H1 (cell line): ENCODE measurements at regions not wholly inside any gene's neighbourhood (a gene's known extent, or its start where the extent isn't known, plus 50 kb on each side); places are given as distances from the start of the nearest gene placed in this dataset.

ENCODE experiments used
- CTCF ChIA-PET: fragments of 300-600 bp; sonication (Branson Sonifier 250); formaldehyde crosslinking; loops from one replicate; lab custom pipeline; 2021; ENCODE audit not compliant: partially characterized antibody; lab: Charles Lee
- POLR2A ChIA-PET: fragments of 300-600 bp; sonication (Branson Sonifier 250); formaldehyde crosslinking; loops from one replicate; lab custom pipeline; 2021; ENCODE audit warnings: inconsistent platforms; ENCODE audit not compliant: partially characterized antibody; lab: Charles Lee
- DNase-seq, 2 experiments: peaks; one replicate each; pipeline versions ENCODE4 v3.0.0 to v3.0.0-alpha.2; 2010 to 2022; ENCODE audit warnings: low spot score in 2 of 2, low read depth in 1 of 2, mixed read lengths in 1 of 2
- FAIRE-seq: peaks from 2 replicates; lab custom pipeline; 2011; peaks lifted over from hg19 to GRCh38; lab: Jason Lieb, UNC
- H2AFZ ChIP-seq: 2 replicates; pipeline ENCODE4 v1.8.1; 2012; ENCODE audit warnings: low read length, inconsistent platforms
- H2AK5ac ChIP-seq: 2 replicates; pipeline ENCODE4 v1.6.1; 2013; ENCODE audit warnings: low read depth, low read length
- H2BK120ac ChIP-seq: replicated peaks from 2 replicates; pipeline ENCODE3; 2013; ENCODE audit warnings: low read depth, low read length, inconsistent platforms
- H2BK12ac ChIP-seq: 2 replicates; pipeline ENCODE4 v1.6.1; 2013; ENCODE audit warnings: low read depth, low read length
- H2BK15ac ChIP-seq: 2 replicates; pipeline ENCODE4 v1.6.1; 2013; ENCODE audit warnings: low read length
- H2BK20ac ChIP-seq: 2 replicates; pipeline ENCODE4 v1.6.1; 2013; ENCODE audit warnings: low read length
- H2BK5ac ChIP-seq: 2 replicates; pipeline ENCODE4 v1.6.1; 2013; ENCODE audit warnings: low read depth, low read length
- H3K14ac ChIP-seq: 2 replicates; pipeline ENCODE4 v1.6.1; 2013; ENCODE audit warnings: inconsistent platforms; ENCODE audit not compliant: insufficient read length
- H3K18ac ChIP-seq: 2 replicates; pipeline ENCODE4 v1.6.1; 2013; ENCODE audit warnings: low read length; ENCODE audit errors: extremely low read depth
- H3K23ac ChIP-seq: 2 replicates; pipeline ENCODE4 v1.6.1; 2013; ENCODE audit warnings: inconsistent platforms; ENCODE audit not compliant: insufficient read length
- H3K23me2 ChIP-seq: 2 replicates; pipeline ENCODE4 v1.6.1; 2013; ENCODE audit warnings: low read depth, low read length
- H3K27ac ChIP-seq: 2 replicates; pipeline ENCODE4 v1.6.1; 2011; ENCODE audit warnings: low read depth, low read length, inconsistent platforms
- H3K27me3 ChIP-seq, 4 experiments: replicated peaks in 1 of 4; 1 replicate in 1 of 4; 2 replicates in 3 of 4; pipeline versions ENCODE4 v1.6.1 to v1.8.1; 2011 to 2013; ENCODE audit warnings: low read length in 3 of 4, mild to moderate bottlenecking in 3 of 4, inconsistent platforms in 2 of 4, mixed read lengths in 2 of 4, moderate library complexity in 1 of 4; ENCODE audit not compliant: control insufficient read depth in 3 of 4, insufficient read depth in 3 of 4; ENCODE audit errors: extremely low read depth in 1 of 4
- H3K36me3 ChIP-seq, 4 experiments: 2 replicates each; pipeline versions ENCODE4 v1.6.1 to v1.8.1; 2011 to 2013; ENCODE audit warnings: mild to moderate bottlenecking in 4 of 4, low read length in 3 of 4, moderate library complexity in 2 of 4, control low read depth in 1 of 4, inconsistent platforms in 1 of 4; ENCODE audit not compliant: insufficient read depth in 4 of 4, control insufficient read depth in 2 of 4
- H3K4ac ChIP-seq: replicated peaks from 2 replicates; pipeline ENCODE3; 2013; ENCODE audit warnings: low read length, low read depth, mixed read lengths, inconsistent platforms; ENCODE audit not compliant: insufficient read length
- H3K4me1 ChIP-seq, 4 experiments: replicated peaks in 1 of 4; 1 replicate in 1 of 4; 2 replicates in 3 of 4; pipeline versions ENCODE4 v1.6.1 to v1.8.1; 2011 to 2013; ENCODE audit warnings: low read length in 3 of 4, inconsistent platforms in 2 of 4, mixed read lengths in 1 of 4; ENCODE audit not compliant: insufficient read depth in 4 of 4, control insufficient read depth in 3 of 4
- H3K4me2 ChIP-seq, 2 experiments: 2 replicates each; pipeline versions ENCODE4 v1.6.1 to v1.8.1; 2011 to 2013; ENCODE audit warnings: low read depth in 2 of 2, low read length in 2 of 2, control low read depth in 1 of 2, inconsistent platforms in 1 of 2, mild to moderate bottlenecking in 1 of 2; ENCODE audit not compliant: insufficient read depth in 1 of 2
- H3K4me3 ChIP-seq, 4 experiments: fragments of 200-600, 300-600 bp in 1 of 4; sonication (generic), shearing (Covaris generic), sonication (Bioruptor Twin) in 1 of 4; 2 replicates each; pipeline versions ENCODE4 v1.5.1 to v1.8.1; 2011 to 2016; ENCODE audit warnings: low read length in 4 of 4, low read depth in 3 of 4, control low read depth in 2 of 4, inconsistent platforms in 2 of 4, mild to moderate bottlenecking in 2 of 4, mixed read lengths in 1 of 4, moderate library complexity in 1 of 4; ENCODE audit not compliant: insufficient read depth in 2 of 4; ENCODE audit errors: extremely low read depth in 1 of 4
- H3K56ac ChIP-seq: replicated peaks from 2 replicates; pipeline ENCODE3; 2013; ENCODE audit warnings: low read depth, mild to moderate bottlenecking, mixed read lengths, low read length, inconsistent platforms; ENCODE audit not compliant: insufficient read length
- H3K79me1 ChIP-seq: 2 replicates; pipeline ENCODE4 v1.6.1; 2013; ENCODE audit warnings: low read depth, low read length, control low read depth
- H3K79me2 ChIP-seq, 2 experiments: 2 replicates each; pipeline versions ENCODE4 v1.6.1 to v1.8.1; 2012 to 2013; ENCODE audit warnings: low read length in 2 of 2, mild to moderate bottlenecking in 2 of 2, inconsistent platforms in 1 of 2; ENCODE audit not compliant: insufficient read depth in 2 of 2, control insufficient read depth in 1 of 2
- H3K9ac ChIP-seq, 4 experiments: replicated peaks in 1 of 4; 1 replicate in 1 of 4; 2 replicates in 3 of 4; pipeline versions ENCODE4 v1.6.1 to v1.8.1; 2011 to 2013; ENCODE audit warnings: low read depth in 3 of 4, low read length in 3 of 4, control low read depth in 2 of 4, mild to moderate bottlenecking in 2 of 4, moderate library complexity in 2 of 4, inconsistent platforms in 1 of 4; ENCODE audit errors: extremely low read depth in 1 of 4
- H3K9me3 ChIP-seq, 2 experiments: 2 replicates each; pipeline versions ENCODE4 v1.6.1 to v1.8.1; 2012 to 2013; ENCODE audit warnings: mild to moderate bottlenecking in 2 of 2, moderate library complexity in 2 of 2, control low read depth in 1 of 2, inconsistent platforms in 1 of 2, low read depth in 1 of 2, low read length in 1 of 2, mixed read lengths in 1 of 2; ENCODE audit not compliant: insufficient read depth in 2 of 2
- H4K20me1 ChIP-seq, 2 experiments: replicated peaks in 1 of 2; 2 replicates each; pipeline versions ENCODE3 to v1.8.1; 2011 to 2013; ENCODE audit warnings: inconsistent platforms in 2 of 2, low read length in 2 of 2, mild to moderate bottlenecking in 1 of 2; ENCODE audit not compliant: insufficient read depth in 2 of 2, control insufficient read depth in 1 of 2
- H4K5ac ChIP-seq: 2 replicates; pipeline ENCODE4 v1.6.1; 2013; ENCODE audit warnings: low read length, low read depth, mixed read lengths, inconsistent platforms; ENCODE audit not compliant: insufficient read length
- H4K8ac ChIP-seq: 2 replicates; pipeline ENCODE4 v1.8.0; 2013; ENCODE audit warnings: mild to moderate bottlenecking, moderate library complexity, low read length, inconsistent platforms; ENCODE audit not compliant: insufficient read depth; ENCODE audit errors: extremely low read depth
- H4K91ac ChIP-seq: replicated peaks from 2 replicates; pipeline ENCODE3; 2013; ENCODE audit warnings: low read length, mixed read lengths, inconsistent platforms; ENCODE audit not compliant: insufficient read length
- BACH1 ChIP-seq: IDR thresholded peaks from 2 replicates; pipeline ENCODE4 v1.6.1; 2012; ENCODE audit warnings: low read length, improper control_type of control experiment
- BCL11A ChIP-seq, 2 experiments: IDR thresholded peaks; one replicate each; pipeline ENCODE4 v1.6.1; 2011; ENCODE audit warnings: low read depth in 2 of 2, low read length in 2 of 2, mild to moderate bottlenecking in 2 of 2
- CHD2 ChIP-seq: IDR thresholded peaks from 2 replicates; pipeline ENCODE4 v1.6.1; 2012; ENCODE audit warnings: low read length, improper control_type of control experiment
- CREB1 ChIP-seq: IDR thresholded peaks from 2 replicates; pipeline ENCODE4 v1.6.1; 2012; ENCODE audit warnings: inconsistent platforms
- EZH2 ChIP-seq: fragments of 200-600 bp; sonication (generic); IDR thresholded peaks from 2 replicates; pipeline ENCODE4 v1.7.1; 2012; ENCODE audit warnings: low read depth, mild to moderate bottlenecking, moderate library complexity, low read length, inconsistent platforms; ENCODE audit not compliant: severe bottlenecking
- GTF2F1 ChIP-seq: IDR thresholded peaks from 2 replicates; pipeline ENCODE4 v1.6.1; 2012; ENCODE audit warnings: low read depth, low read length, improper control_type of control experiment, borderline replicate concordance
- KDM1A ChIP-seq: fragments of 200-600, 300-600 bp; sonication (generic); IDR thresholded peaks from 2 replicates; pipeline ENCODE4 v1.7.1; 2016; ENCODE audit warnings: mild to moderate bottlenecking, low read length, borderline replicate concordance
- MAX ChIP-seq: IDR thresholded peaks from 2 replicates; pipeline ENCODE4 v1.6.1; 2012; ENCODE audit warnings: inconsistent platforms
- NRF1 ChIP-seq: IDR thresholded peaks from 2 replicates; pipeline ENCODE4 v1.6.1; 2011; ENCODE audit warnings: mild to moderate bottlenecking, low read depth, low read length, improper control_type of control experiment
- POU5F1 ChIP-seq: IDR thresholded peaks from 2 replicates; pipeline ENCODE4 v1.6.1; 2011; ENCODE audit warnings: low read depth, mild to moderate bottlenecking, low read length, moderate library complexity
- RAD21 ChIP-seq, 2 experiments: IDR thresholded peaks in 1 of 2; conservative IDR thresholded peaks in 1 of 2; 2 replicates each; pipeline ENCODE4 v1.6.1; 2011; ENCODE audit warnings: low read depth in 2 of 2, low read length in 2 of 2, improper control_type of control experiment in 1 of 2, inconsistent platforms in 1 of 2, mild to moderate bottlenecking in 1 of 2, moderate library complexity in 1 of 2
- SP2 ChIP-seq: IDR thresholded peaks from 2 replicates; pipeline ENCODE4 v1.6.1; 2012; ENCODE audit warnings: mild to moderate bottlenecking, low read length, inconsistent platforms
- SRF ChIP-seq: IDR thresholded peaks from 2 replicates; pipeline ENCODE4 v1.6.1; 2011; ENCODE audit warnings: mild to moderate bottlenecking, low read depth, low read length, moderate library complexity
- TCF12 ChIP-seq: IDR thresholded peaks from 2 replicates; pipeline ENCODE4 v1.6.1; 2011; ENCODE audit warnings: low read depth, mild to moderate bottlenecking, low read length
- YY1 ChIP-seq: IDR thresholded peaks from 2 replicates; pipeline ENCODE4 v1.6.1; 2011; ENCODE audit warnings: low read depth, mild to moderate bottlenecking, low read length
- WGBS, 2 experiments: shearing (Covaris generic) in 1 of 2; methylation state at CpG; one replicate each; pipeline versions ENCODE4 v1.1.6 to v1.1.7; 2013 to 2015; ENCODE audit warnings: low lambda C conversion rate in 2 of 2, mixed read lengths in 2 of 2, inconsistent platforms in 1 of 2, low coverage in 1 of 2, missing lambda C conversion rate in 1 of 2; ENCODE audit not compliant: insufficient replicate concordance in 2 of 2, insufficient coverage in 1 of 2, insufficient read length in 1 of 2; ENCODE audit errors: extremely low coverage in 1 of 2, missing lambda C conversion rate in 1 of 2; 5-methylcytosine and 5-hydroxymethylcytosine counted together

GRCh38 chr12:90543374-90543773, 411.6 kb downstream of the CCER1 start:
- Histone ChIP-seq H2BK20ac (no peak overlapping the region), H3K27me3 (no peaks in the 10 kb centered on the region), H3K23ac (no peak overlapping the region), H3K79me1 (no peaks in the 10 kb centered on the region), H4K20me1 (no peaks in the 10 kb centered on the region), H3K14ac (no peak overlapping the region), H4K8ac (no peak overlapping the region), H3K4me1 (no peaks in the 10 kb centered on the region), H2BK12ac (no peak overlapping the region), H3K79me2 (no peaks in the 10 kb centered on the region), H3K56ac (no peak overlapping the region), H3K4me3 (no peak overlapping the region), H3K4me2 (no peak overlapping the region), H2BK5ac (no peak overlapping the region), H2BK120ac (no peak overlapping the region), H3K23me2 (no peaks in the 10 kb centered on the region), H2BK15ac (no peak overlapping the region), H3K36me3 (no peaks in the 10 kb centered on the region), H3K18ac (no peak overlapping the region), H3K9me3 (no peaks in the 10 kb centered on the region), H3K4ac (no peak overlapping the region), H4K91ac (no peak overlapping the region), H2AK5ac (no peak overlapping the region), H4K5ac (no peak overlapping the region), H2AFZ (no peak overlapping the region), H3K9ac (no peak overlapping the region), H3K27ac (no peak overlapping the region)
- ChIA-PET POLR2A (no interaction called here), CTCF (interaction anchor here (0.9 kb wide), 1 partner anchor 202 kb away, joined by 3 read pairs; no protein-coding TSS in a partner anchor)
- 78% methylated on average over 1 of the region's 1 CpG; no CpG with 5 or more reads in 1 of the 2 experiments for WGBS, 2 experiments
- TF ChIP-seq MAX (no peak), SP2 (no peak), KDM1A (no peak), POU5F1 (no peak), GTF2F1 (no peak), SRF (no peak), EZH2 (no peak), CREB1 (no peak), CHD2 (no peak), BACH1 (no peak), TCF12 (no peak), BCL11A (IDR thresholded peaks at IDR 0.05; ENCODE audit: low read depth in 2 of 2, low read length in 2 of 2) (no peak), RAD21 (IDR thresholded peaks at IDR 0.05 in 1 of 2, conservative IDR thresholded peaks at IDR 0.05 in 1 of 2; ENCODE audit: low read depth in 2 of 2, low read length in 2 of 2) (no peak), NRF1 (no peak), YY1 (no peak)
- no peak for DNase-seq
- no peak for FAIRE-seq
